ENCODE measurements at regions not wholly inside any gene's neighbourhood (a gene's known extent, or its start where the extent isn't known, plus 50 kb on each side); places are given as distances from the start of the nearest gene placed in this dataset.

- no peak for DNase-seq (ENCODE audit: low spot score)
These were observed 628.2 kb downstream of the USP25 start for GRCh38 chr21:16357994-16358393.

- no peak for DNase-seq (ENCODE audit: low spot score)
These were observed 629.0 kb downstream of the USP25 start for GRCh38 chr21:16358784-16359183.

DNA sequence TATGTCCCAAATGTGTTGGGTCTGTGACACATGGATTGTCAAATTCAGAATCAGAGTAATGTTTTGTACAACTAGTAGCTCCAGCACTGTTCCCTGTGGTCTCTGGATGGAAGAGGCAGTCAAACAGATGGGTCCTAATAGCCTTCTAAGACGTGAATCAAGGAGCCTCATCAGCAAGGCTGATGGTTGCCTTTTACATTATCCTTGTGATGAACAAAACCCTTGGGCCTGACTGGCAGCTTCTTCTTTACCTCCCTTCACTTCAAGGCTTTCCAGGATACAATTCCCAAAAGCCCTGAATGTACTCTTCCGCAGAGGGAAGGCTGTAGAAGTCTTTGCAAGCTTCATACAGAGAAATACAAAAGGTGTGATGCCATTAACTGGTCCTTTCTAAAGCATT, 633.3 kb downstream of the USP25 start:
- no peak for DNase-seq (ENCODE audit: low spot score)

DNA sequence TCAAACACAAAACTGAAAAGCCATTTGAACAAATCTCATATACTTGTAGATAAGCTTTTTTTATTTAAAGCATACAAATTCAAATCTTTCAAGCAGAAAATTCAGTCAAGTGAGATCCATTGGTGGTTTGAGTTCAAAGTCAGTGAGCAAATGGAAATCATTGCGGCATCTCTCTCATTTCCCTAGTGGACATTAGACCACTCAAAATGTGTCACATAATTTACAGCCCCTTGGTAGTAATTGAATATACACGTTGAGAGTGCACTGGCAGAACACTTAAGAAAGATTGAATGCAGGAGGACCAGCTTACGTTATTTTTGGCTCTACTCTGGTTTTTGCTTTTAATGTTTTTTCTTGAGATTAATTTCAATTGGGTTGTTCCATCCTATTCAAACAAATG, 633.7 kb downstream of the USP25 start:
- no peak for DNase-seq (ENCODE audit: low spot score)

DNA sequence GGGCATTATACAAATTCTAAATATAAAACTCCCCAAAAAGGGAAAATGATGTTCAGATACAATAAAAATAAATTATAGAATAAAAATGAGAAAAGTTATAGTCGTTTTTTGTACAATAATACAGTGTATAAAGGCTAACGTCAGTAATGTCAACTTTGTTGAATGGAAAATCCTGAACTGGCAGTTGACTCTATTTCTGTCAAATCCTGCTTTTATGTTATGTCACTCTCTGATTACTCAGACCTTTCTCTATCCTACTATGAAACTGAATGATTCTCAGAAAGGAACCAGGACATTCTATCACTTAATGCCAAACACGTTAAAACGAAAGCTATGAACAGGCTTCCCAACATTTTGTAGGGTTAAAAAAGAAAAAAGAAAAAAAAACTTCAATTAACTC, 636.4 kb downstream of the USP25 start:
- DNase-seq (ENCODE audit: low spot score), result no peak

DNA sequence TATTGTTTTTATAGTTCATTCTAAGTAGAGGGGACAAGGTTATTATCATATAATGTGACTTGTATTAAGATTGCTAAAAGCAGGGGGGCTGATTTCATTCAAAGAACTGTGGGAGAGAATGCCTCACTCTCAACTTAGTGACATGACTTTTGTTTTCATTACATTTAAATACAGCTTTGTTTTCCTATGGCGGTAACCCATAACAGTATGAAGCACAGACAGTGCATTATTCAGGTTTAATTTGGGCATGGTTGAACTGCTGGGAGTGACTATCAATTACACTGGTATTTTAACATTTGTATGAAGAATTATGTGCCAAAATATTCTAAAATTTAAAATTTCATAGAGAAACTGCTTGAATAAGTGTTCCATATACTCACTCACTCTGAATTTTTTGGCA, 637.3 kb downstream of the USP25 start:
- DNase-seq (ENCODE audit: low spot score), result no peak

DNA sequence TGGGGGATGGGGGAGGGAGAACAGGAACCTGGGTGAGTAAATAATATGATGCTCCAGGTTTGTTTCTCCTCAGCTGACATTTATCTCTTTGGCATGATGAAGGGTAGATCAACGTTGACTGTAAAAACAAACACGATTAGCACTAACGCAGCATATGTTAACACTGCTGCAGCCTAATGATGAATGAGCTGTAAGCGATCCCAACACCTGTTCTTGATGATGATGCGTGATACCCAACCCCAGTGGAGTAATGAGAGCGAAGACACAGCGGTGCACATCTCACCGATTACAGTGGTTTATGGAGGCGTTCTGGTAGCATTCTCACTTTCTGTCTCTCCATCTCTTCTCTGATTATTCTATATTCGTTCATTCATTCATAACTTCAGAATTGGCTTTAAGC, 640.4 kb downstream of the USP25 start:
- no peak for DNase-seq (ENCODE audit: low spot score)

DNA sequence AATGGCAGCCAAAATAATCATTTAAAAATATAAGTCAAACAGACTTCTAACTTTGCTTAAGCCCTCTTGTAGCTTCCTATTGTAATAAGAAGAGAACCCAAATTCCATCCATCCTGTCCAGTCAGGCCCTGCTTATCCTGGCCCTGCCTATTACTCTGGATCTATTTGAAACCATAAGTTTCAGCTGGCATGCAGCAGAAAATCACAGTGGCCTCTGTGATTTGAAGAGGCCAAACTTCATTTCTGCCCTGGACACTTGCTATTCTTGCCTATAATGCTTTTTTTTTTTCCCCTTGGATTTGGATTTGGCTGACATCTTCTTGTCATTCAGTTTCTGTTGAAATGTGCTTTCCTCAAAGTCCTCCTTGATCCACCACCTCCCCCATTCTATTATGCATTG, 642.8 kb downstream of the USP25 start:
- DNase-seq (ENCODE audit: low spot score), result no peak

DNA sequence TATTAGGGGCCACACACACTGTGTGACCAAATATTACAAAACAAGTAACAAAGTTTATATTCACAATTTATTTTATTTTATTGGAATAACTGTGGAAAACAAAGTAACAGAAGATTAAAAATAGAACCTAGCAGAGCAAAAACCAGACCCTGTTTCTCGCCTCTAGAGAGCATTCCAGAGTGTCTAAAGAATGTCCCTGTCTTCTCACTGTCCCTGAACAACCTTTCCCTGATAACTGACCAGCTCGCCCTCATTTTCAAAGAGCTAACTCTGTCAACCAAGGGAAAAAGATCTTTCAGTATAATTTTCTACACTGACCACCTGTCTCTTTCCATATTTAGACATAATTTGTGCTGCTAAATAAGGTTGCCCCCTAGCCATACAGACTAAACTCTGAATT, 646.9 kb downstream of the USP25 start:
- no peak for DNase-seq (ENCODE audit: low spot score)

DNA sequence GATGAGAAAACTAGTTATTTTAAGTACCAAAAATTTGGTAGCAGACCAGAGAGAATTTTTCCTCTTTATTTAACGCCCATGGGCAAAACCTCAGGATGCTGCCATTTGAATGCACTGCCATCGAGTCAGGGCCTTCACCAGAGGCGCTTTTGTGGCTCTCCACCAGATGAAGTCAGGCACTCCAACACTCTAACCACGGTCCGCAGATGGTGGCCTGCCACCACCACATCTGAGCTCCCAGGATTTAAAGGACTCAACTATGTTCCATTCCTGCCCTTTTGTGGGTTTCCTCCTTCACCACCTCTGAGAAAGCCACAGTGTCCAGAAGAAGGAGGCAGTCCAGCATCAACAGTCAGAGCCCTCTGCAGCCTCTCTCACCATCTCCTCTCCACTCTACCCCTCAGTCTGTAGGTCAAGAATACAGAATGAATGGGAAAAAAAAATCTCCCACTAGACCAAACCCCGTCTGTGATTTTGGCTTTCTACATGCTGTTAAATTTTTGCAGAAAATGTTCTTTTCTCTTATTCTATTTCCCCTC, 647.4 kb downstream of the USP25 start:
- peak; percentile 3 for DNase-seq (ENCODE audit: low spot score)

GRCh38 chr21:16377857-16378256, 648.1 kb downstream of the USP25 start:
- DNase-seq (ENCODE audit: low spot score), result no peak

DNA sequence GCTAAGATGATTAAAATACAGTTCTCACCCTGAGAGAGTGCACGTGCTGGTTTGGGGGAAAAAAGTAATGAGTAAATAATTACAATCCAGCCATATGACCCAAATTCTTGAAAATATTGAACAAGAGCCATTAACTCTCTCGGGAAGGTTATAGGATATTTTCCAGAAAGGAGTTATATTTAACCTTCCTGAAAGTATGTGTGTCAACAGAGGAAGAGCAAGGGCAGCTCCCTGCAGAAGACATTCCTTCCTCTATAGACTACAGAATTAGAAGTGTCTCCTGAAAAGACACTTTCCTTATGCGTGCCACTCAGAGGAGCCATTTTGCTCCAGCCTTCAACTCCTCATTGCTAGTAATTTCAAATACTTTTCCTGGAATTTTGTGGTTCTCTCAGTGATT, 648.7 kb downstream of the USP25 start:
- DNase-seq (ENCODE audit: low spot score), result no peak

DNA sequence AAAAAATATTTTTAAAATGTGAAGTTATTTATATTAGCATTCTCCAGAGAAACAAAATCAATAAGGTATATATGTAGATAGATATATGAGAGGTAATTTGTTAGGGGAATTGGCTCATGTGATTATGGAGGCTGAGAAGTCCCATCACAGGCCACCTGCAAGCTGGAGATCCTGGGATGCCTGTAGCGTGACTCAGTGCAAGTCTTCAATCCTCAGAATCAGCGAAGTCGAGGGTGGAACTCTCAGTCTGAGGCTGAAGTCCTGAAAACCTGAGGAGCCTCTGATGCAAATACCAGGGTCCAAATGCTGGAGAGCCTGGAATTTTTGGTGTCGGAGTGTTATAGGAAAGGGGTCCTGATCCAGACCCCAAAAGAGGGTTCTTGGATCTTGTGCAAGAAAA, 658.5 kb downstream of the USP25 start:
- DNase-seq (ENCODE audit: low spot score), result no peak

GRCh38 chr21:16388911-16389560, 659.3 kb downstream of the USP25 start:
- DNase-seq (ENCODE audit: low spot score), result peak; percentile 4

- DNase-seq (ENCODE audit: low spot score), result no peak
These were observed 659.9 kb downstream of the USP25 start for GRCh38 chr21:16389643-16390042.

DNA sequence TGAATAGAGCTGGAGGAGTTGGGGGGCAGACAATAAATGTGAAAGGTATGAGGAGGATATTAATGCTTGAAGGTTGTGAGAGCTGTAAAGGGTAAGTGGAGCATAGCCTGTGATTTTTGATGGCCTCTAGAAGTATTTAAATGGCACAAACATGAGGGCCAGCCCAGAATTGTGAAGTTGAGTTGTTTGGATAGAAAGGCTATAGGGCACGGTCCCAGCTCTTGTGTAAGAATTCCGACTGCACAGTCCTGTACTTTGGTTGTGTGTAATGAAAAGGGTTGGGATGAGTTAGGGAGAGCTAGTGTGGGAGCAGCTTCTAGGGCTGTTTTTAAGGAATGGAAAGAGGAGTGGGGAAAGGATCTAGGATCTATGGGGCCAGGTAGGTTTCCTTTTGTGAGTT, 665.5 kb downstream of the USP25 start:
- DNase-seq (ENCODE audit: low spot score), result no peak

GRCh38 chr21:16402752-16403151, 673.0 kb downstream of the USP25 start:
- no peak for DNase-seq (ENCODE audit: low spot score)

DNA sequence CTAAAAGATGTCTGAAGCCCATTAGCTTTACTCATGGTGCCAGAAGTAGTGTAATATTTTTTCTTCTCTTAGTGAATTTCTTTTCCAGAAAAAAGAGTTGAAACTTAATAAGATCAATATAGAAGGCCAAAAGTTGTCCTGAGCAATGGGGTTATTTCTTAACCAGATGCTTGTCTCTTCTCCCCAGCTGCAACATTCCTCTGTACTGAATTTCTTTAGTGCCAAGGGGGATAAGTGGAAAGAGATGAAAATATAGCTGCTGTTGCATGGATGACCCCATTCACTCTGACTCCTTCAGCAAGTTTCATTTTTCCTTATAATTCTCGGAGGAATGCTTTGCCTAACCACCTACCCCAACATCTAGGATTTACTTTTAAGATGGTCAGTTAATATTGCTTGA, 675.0 kb downstream of the USP25 start:
- no peak for DNase-seq (ENCODE audit: low spot score)

- no peak for DNase-seq (ENCODE audit: low spot score)
These were observed 676.6 kb downstream of the USP25 start for GRCh38 chr21:16406355-16406754.

DNA sequence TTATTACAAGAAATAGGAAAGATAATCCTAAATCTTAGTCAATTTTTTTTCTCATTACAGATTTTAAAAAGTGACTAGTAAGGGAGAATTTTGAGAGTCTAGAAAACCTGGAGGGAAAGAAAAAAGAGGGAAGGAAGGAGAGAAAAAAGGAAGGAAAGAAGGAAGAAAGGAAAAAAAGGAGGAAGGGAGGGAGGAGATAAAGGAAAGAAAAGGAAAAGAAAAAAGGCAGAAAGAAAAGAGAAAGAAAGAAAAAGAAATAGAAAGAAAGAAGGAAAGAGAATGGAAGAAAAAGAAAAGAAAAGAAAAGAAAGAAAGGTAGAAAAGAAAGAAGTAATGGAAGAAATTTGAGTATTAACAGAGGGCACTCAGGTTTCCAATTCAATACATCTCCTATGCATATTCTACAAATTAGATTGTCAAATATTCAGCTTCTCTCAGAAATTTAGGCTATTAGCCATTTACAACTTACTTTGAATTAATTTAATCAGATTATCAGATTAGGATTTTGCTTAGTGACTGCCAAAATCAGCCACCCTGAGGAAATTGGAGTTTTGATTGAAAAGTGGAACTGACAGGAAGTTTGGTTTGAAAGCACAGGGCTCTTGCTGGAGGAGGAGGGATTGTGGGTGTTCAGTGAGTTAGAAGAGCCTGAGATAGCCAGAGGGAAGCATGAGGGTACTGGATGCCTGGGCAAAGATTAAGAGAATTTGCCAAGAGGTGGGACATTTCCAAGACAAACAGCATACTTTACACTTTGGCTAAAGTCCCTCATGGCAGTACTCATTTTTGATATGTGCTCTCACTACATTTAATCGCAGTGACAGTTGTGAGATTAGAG, 677.8 kb downstream of the USP25 start:
- peak; percentile 41 for DNase-seq (ENCODE audit: low spot score)

DNA sequence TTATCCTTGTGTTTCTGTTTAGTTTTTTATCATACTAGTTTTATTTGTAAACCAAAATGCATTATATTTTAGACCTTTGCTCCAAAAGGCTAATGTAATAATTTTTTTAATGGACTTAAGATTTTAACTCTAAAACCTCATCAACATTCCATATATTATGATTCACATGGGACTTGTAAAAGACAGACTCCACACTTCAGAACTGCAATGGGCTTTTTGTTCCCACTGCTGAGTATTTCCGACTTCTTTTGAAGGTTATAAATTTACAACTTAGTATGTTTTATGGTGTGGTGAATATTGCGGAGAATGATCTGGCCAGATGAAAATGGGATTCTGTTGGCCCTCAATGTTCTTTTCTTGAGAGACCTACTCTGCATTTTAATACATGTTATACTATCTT, 678.5 kb downstream of the USP25 start:
- peak; percentile 7 for DNase-seq (ENCODE audit: low spot score)

GRCh38 chr21:16409352-16409751, 679.6 kb downstream of the USP25 start:
- DNase-seq (ENCODE audit: low spot score), result no peak

- DNase-seq (ENCODE audit: low spot score), result peak; percentile 37
These were observed 688.4 kb downstream of the USP25 start for GRCh38 chr21:16418226-16418625.
